Hippocampal formation (tissue), 2 donors: ENCODE measurements at regions not wholly inside any gene's neighbourhood (a gene's known extent, or its start where the extent isn't known, plus 50 kb on each side); places are given as distances from the start of the nearest gene placed in this dataset.
"Not testable (repeated sequence)": the region's sequence is repeated elsewhere in the genome, so short reads cannot be mapped to it uniquely, and the experiment has no call there.

Experiments
- DNase-seq, 2 donors: peaks; one replicate each; lab custom pipeline; 2025; lab: John Stamatoyannopoulos, UW

DNA sequence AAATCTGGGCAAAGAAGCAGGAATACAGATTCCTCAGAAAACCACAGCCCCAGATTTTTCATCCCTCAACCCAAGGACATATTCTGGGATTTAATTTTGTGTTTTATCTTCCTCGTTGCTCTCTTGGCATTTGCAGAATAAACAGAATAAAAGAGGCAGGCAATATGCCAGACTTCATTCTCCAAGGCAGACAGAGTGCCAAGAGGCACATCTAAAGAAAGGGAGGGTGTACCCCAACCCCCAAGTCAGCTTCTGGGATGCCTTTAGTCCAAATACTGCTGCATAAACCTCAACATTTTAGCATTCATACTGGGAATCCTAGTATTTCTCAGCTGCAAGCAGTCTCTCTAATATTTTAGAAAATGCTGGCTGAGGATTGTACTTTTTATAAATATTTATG is 629.2 kb downstream of the KLHL13 start:
- no peak for DNase-seq

DNA sequence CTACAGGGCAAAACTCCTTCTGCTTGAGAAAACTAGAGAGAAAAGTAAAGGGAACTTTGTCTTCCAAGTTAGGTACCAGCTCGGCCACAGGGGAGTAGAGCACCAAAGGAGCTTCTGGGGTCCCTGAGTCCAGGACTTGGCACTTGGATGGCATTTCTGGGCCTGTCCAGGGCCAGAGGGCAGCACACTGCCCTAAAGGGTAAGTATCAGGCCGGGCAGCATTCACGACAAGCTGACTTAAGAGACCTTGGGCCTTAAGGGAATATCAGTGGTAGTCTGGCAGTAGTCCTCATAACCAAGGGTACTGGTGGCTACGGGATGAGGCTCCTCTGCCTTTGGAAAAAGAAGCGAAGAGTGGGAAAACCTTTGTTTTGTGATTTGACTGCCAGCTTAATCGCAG is 632.7 kb downstream of the KLHL13 start:
- DNase-seq = no peak

DNA sequence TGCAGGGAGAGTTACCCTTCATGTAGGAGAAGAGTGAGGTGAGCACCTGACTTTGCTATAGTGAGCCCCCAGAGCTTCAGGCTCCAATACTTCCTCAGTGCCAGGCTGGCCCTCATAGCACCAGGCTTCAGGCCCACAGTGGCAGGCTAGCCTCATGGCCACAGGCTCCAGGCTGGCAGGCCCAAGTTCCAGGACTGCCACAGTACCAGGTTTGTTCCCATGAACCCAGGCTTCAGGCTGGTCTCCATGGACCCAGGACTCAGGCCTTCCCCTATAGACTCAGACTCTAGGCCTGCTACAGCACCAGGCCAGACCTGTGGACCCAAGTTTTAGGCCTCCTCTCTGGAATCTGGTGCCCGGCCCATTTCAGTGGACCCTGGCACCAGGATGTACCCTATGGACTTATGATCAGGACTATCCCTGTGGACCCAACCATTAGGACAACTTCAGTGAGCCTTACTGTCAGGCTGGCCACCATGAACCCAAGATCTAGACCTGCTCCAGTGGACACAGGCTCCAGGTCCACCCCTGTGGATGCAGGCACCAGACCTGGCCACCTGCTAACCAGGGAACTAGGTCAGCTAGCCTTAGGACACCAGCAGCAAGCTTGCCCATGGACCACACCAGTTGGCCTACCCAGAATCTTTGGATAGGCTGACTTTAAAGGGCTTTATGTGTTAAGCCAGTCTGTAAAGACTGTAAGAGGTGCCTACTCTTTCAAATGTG is 658.2 kb downstream of the KLHL13 start:
- DNase-seq = no peak

DNA sequence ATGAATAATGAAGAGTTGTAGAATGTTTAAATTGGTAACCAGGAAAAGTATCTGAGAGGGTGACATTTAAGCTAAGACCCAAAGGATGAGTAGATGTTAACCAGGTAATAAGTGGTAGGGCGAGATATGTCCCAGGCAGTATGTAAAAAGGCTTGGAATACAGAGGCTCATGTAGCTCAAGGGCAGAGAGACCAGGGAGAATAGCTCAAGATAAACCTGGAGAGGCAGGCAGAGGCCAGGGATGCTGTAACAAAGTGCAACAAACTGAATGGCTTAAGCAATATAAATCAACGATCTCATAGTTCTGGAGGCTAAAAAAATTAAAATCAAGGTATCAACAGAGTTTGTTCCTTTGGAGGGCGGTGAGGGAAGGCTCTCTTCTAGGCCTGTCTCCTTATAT is 660.8 kb downstream of the KLHL13 start:
- DNase-seq = no peak

DNA sequence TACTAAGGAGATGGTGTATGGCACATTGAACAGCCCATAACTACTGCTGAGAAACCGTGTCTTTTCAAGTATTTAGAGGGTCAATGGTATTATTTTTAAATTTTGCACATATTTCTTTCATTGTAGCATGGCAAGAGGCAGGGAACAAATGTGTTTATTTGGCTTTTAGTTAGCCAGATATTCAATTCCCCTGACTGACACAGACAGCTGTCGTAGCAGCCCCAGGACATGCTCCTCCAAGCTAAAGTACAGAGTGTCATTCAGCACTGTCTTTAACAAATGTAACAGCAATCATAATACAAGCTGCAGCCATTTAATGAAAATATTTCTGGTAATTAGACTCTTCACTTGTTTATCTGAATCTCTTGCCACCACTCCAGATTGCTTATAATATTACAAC is 687.1 kb downstream of the KLHL13 start:
- DNase-seq = no peak

DNA sequence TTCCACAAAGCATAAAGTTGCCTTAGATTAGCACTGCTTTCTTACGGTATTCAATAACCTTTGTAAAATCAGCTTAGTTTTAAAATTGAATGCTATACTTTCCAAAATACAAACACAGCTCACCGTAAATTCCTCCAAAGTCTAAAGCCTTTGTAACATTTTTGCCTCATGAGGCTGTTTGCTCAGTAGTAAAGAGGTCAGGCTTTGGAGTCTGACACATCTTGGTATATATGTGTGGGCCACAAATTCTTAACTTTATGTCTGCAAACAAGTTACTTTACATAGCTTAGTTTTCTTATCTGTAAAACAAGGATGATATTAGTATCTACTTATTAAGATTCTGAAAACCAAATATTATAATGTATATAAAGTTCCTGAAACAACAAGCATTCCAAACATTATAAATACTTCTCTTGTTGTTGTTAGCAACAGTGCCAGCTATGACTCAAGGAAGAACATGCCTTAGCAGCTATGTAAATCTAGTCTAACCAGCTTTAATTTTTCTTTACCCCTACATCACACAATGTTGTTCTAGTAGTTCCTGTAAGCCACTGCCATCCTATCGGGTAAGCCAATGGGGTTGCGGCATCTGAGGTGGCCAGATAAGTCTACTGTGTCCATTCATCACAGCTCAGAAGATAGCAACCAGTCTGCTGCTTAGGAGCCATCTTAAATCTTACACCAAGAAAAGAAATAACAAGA is 709.0 kb downstream of the KLHL13 start:
- DNase-seq = no peak

DNA sequence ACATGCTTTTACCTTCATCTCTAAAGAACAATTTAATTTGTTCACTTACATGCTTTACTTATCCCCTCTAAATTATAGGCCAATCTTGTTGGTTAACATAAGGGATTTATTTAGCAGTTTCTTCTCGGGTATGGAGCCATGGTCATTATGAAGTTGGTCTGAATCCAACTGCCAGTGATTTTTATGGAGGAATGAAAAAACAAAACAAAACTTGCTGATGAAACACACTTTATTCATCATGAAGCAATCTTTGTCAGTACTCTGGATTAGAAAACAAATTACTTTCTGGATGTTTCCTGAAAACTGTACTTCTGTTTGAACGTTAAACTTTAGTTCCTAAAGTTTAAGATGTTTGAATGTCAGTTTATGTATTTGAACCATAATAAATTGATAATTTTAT is 715.8 kb downstream of the KLHL13 start:
- DNase-seq = no peak

DNA sequence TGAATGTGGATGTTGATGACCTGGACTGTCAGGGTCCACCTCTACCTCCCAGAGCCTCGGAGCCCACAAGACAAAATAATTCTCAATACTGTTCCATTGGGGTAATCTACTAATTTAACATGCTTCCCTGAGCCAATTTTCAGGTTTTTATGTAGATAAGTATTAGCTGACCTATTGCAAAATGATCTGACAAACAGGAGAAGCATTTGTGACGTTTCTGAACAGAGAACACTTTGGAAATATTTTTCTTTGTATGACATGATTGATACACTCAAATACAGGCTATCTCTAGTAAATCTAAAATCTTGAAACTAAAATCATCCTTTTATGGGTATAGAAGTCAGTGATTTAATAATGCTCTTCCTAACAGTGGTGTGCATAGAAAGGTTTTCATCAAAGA is 716.6 kb downstream of the KLHL13 start:
- no peak for DNase-seq

DNA sequence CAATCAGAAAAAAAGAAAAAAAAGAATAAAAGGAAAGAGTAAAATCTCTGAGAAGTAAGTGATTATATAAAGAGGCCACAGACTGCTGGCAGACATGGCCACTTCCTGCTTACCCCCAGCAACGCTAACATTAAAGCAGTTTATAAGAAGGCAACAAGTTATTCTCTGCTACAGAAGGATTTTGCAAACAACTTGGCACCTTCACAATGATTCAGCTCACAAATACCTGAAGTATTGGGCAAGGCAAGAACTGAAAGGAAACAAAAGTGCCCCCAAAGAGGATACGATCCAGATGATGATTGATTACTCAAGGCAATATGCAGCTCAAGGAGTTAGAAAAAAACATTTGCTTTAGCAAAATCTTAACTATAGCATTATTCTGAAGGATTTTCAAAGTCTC is 718.8 kb downstream of the KLHL13 start:
- no peak for DNase-seq

DNA sequence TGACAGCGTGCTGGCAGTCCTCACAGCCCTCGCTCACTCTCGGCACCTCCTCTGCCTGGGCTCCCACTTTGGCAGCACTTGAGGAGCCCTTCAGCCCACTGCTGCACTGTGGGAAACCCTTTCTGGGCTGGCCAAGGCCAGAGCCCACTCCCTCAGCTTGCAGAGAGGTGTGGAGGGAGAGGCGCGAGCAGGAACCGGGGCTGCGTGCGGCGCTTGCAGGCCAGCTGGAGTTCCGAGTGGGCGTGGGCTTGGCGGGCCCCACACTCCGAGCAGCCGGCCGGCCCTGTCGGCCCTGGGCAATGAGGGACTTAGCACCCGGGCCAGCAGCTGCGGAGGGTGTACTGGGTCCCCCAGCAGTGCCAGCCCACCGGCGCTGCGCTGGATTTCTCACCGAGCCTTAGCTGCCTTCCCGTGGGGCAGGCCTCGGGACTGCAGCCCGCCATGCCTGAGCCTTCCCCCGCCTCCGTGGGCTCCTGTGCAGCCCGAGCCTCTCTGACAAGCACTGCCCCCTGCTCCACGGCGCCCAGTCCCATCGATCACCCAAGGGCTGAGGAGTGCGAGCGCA is 722.0 kb downstream of the KLHL13 start:
- DNase-seq = not testable (repeated sequence)

DNA sequence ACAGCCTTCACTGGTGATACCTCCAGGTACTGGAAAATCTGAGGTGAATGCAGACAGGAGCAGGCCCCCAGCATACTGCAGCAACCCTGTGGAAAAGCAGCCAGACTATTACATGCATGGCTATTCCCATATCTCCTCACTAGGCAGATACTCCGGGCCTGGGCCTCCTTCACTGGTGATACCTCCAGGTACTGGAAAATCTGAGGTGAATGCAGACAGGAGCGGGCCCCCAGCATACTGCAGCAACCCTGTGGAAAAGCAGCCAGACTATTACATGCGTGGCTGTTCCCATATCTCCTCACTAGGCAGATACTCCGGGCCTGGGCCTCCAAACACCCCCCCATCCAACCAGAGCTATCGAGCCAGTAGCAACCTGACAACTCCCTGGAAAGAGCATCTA is 724.2 kb downstream of the KLHL13 start:
- not testable (repeated sequence) for DNase-seq

DNA sequence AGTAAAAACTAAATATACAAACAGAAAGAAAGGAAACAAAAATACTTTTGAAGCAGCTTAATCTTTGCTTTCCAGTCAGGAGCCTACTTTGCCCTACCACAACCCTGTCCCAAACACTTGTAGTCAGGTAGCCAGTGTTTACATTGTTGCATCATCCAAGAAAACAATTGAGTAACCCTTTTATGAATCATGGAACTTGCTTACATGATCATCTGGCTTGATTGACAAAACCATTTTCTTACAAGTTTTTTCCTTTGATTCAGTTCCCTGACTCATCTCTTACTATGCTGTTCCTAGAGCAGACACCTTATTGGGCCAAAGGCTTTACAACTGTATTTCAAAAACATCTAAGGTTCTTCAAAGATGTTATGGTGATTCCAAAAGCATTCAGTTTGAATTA is 740.1 kb downstream of the KLHL13 start:
- DNase-seq = no peak

DNA sequence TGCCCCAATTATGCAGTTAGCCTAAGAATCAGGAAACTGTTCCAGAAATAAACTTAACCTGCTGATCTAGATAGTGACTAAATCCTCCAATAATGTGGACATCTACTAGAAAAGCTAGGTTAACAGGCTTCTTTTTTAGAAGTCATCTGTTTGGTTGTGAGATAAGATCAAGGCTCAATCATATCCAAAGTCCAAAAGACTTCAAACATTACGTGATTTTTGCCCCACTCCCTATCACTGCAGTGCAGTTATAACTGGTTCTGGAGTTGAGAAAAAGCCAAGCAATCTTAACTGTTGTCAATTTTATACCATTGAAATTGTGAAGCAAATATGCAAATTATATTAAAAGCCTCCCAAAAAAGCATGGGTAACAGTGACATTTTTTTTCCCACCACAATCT is 781.4 kb downstream of the KLHL13 start:
- DNase-seq = no peak

DNA sequence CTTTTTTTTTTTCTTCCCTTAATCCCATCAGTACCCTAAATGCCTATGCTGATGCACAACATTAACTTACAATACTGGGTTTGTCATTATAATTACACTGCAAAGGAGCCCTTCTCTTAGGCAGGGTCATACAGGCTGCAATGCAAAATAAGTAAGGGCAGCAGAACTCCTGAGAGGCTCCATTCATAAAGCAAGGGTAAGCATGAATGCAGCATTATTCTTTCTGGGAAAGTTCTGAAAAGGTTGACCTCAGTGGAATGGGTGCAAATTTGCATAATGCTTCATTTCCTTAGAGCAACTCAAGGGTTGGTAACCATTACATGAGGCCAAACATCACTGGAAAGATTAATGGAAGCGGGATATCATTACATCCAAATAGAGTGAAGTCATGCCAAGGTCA is 789.2 kb downstream of the KLHL13 start:
- DNase-seq = no peak

DNA sequence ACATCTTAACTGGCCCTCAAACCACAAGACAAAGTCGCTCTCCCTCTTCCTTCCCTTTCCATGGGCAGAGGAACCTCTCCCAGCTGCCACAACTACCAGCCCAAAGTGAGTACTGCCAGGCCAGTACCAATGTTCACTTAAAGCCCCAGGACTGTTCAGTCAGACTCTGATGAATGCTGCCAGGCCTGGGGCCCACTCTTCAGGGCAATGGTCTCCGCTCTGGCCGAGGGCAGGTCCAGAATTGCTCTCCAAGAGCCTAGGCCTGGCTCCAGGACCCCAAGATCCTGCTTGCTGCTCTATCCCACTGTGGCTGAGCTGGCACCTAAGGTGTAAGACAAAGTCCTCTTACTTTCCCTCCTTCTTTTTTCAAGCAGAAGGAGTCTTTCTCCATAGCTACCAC is 790.9 kb downstream of the KLHL13 start:
- DNase-seq = no peak

DNA sequence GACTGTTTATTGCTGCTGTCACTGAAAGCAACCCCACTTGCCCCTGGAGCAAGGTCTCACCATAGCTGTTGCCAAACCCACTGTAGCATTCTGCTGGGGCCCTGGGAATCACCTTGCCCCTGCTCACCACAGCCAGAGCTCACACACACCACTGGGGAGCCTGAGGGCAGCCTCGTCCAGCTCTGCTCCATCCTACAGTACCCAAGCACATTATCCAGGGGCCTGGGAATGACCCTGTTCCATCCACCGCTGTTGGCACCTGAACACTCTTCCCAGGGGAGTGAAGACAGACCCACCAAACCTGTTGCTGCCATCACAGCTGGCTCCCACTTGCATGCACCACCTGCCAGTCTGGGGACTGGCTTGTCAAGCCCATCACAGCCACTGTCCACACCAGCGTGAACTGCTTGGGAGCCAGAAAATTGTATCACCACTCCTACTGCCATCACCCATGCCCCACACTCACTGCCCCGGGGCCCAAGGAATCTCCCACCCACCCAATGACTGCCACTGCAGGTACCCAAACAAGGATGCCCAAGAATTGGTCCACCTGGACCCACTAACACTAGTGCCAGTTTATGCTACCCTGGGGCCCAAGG is 811.3 kb downstream of the KLHL13 start:
- no peak for DNase-seq

DNA sequence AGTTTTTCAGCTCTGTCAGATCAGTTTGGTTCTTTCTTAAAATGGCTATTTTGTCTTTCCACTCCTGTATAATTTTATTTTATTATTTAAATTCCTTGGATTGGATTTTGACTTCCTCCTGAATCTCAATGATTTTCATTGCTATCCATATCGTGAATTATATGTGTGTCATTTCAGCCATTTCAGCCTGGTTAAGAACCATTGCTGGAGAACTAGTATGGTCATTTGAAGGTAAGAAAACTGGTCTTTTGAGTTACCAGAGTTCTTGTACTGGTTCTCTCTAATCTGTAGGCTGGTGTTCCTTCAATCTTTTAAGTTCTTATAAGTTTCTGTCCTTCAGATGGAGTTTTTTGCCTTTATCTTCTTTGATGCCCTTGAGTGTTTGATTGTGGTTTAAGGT is 815.5 kb downstream of the KLHL13 start:
- DNase-seq = no peak

DNA sequence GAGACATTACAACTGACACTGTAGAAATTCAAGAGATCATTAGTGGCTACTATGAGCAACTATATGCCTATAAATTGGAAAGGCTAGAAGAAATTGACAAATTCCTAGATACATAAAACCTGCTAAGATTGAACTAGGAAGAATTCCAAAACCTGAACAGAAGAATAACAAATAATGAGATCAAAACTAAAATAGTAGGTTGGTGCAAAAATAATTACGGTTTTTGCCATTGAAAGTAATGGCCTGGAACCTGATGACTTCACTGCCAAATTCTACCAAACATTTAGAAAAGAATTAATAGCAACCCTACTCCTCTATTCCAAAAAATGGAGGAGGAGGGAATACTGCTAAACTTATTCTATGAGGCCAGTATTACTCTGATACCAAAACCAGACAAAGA is 824.9 kb downstream of the KLHL13 start:
- no peak for DNase-seq

DNA sequence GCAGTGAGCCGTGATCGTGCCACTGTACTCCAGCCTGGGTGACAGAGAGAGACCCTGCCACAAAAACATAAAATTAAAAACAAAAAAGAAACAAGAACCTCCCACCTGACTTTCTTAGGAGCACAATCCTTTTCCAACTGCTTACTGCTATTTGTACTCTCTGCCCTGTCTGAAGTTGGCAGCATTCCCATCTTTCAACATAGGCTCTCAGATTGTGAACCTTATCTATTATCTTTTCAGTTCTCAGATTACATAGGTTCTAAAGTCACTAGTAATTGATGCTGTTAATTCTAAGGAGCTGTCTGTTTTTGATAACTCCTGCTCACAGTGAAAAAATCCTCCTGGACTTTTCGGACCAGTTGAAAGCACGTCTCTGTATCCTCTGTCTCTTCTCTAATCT is 812.2 kb upstream of the CT83 start:
- DNase-seq = no peak
